Naive thymus-derived CD8-positive, alpha-beta T cell (primary cell): ENCODE measurements at regions not wholly inside any gene's neighbourhood (a gene's known extent, or its start where the extent isn't known, plus 50 kb on each side); places are given as distances from the start of the nearest gene placed in this dataset.

Experiments used
- ATAC-seq, 2 donors: fragments of 150-1000 bp; cut with Tn5 transposase in 1 of 2; sonication (Bioruptor Pico), chemical (Tn5 transposase) in 1 of 2; 1 replicate in 1 of 2; 2 replicates in 1 of 2; pipeline ENCODE4 v1.10.0; 2021; ENCODE audit warnings: mild to moderate bottlenecking in 2 of 2, moderate library complexity in 2 of 2
- POLR2A ChIA-PET: fragments of 350-600 bp; sonication (Branson Sonifier 250); formaldehyde crosslinking; loops from one replicate; lab custom pipeline; 2021; ENCODE audit warnings: antibody characterized with exemption; lab: Charles Lee
- DNase-seq, 10 donors: peaks; one replicate each; pipeline versions ENCODE4 v3.0.0 to v3.0.0-alpha.2; 2020 to 2022
- H3K27ac Mint-ChIP-seq, 10 donors: one replicate each; pipeline ENCODE4 v1.8.0; 2020 to 2022; ENCODE audit warnings: mild to moderate bottlenecking in 10 of 10, mixed read lengths in 10 of 10, moderate library complexity in 4 of 10, inconsistent platforms in 1 of 10
- H3K27me3 Mint-ChIP-seq, 5 donors: one replicate each; pipeline ENCODE4 v1.8.0; 2021 to 2022; ENCODE audit warnings: mixed read lengths in 5 of 5
- H3K36me3 Mint-ChIP-seq, 3 donors: one replicate each; pipeline ENCODE4 v1.8.0; 2020 to 2022; ENCODE audit warnings: mixed read lengths in 3 of 3, mild to moderate bottlenecking in 2 of 3, inconsistent platforms in 1 of 3
- H3K4me1 Mint-ChIP-seq, 4 donors: one replicate each; pipeline ENCODE4 v1.8.0; 2021 to 2022; ENCODE audit warnings: mixed read lengths in 4 of 4
- H3K4me3 Mint-ChIP-seq, 10 donors: one replicate each; pipeline ENCODE4 v1.8.0; 2020 to 2022; ENCODE audit warnings: mild to moderate bottlenecking in 10 of 10, mixed read lengths in 10 of 10, moderate library complexity in 6 of 10, inconsistent platforms in 1 of 10
- H3K9me3 Mint-ChIP-seq, 9 donors: one replicate each; pipeline ENCODE4 v1.8.0; 2020 to 2022; ENCODE audit warnings: mixed read lengths in 9 of 9, mild to moderate bottlenecking in 3 of 9, inconsistent platforms in 1 of 9, moderate library complexity in 1 of 9

DNA sequence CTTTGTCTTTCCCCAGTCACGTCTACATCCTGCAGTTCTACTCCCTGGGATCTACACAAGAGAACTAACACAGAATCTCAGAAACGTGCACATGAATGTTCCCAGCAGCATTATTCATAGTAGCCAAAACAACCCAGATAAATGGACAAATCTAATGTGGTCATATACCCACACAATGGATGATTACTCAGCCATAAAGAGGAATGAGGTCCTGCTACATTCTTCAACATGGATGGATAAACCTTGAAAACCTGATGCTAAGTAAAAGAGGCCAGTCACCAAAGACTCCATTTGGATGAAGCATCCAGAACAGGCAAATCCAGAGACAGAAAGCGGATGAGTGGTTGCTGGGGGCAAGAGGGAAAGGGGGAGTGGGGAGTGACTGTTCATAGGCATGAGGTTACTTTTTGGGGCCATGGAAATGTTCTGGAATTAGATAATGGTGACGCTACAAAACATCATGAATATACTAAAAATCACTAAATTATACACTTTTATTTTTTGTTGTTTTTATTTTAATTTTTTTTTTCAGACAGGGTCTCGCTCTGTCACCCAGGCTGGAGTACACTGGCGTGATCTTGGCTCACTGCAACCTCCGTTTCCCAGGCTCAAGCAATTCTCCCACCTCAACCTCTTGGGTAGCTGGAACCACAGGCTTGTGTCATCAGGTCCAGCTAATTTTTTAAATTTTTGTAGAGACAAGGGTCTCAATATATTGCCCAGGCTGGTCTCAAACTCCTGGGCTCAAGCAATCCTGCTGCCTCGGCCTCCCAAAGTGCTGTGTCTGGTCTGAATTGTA, 50.8 kb upstream of the DSN1 start:
- no peaks in the 10 kb centered on the region for H3K27me3 Mint-ChIP-seq
- H3K4me1 Mint-ChIP-seq, result peaks cover 0 to 7% (median 0%) of the 10 kb centered on the region in 4 donors
- H3K4me3 Mint-ChIP-seq, result no peak overlapping the region
- H3K36me3 Mint-ChIP-seq, result peaks cover 0 to 3% (median 0%) of the 10 kb centered on the region in 3 donors
- no peak for ATAC-seq
- POLR2A ChIA-PET, result no interaction called here
- no peaks in the 10 kb centered on the region for H3K9me3 Mint-ChIP-seq
- no peak for DNase-seq
- no peak overlapping the region for H3K27ac Mint-ChIP-seq

DNA sequence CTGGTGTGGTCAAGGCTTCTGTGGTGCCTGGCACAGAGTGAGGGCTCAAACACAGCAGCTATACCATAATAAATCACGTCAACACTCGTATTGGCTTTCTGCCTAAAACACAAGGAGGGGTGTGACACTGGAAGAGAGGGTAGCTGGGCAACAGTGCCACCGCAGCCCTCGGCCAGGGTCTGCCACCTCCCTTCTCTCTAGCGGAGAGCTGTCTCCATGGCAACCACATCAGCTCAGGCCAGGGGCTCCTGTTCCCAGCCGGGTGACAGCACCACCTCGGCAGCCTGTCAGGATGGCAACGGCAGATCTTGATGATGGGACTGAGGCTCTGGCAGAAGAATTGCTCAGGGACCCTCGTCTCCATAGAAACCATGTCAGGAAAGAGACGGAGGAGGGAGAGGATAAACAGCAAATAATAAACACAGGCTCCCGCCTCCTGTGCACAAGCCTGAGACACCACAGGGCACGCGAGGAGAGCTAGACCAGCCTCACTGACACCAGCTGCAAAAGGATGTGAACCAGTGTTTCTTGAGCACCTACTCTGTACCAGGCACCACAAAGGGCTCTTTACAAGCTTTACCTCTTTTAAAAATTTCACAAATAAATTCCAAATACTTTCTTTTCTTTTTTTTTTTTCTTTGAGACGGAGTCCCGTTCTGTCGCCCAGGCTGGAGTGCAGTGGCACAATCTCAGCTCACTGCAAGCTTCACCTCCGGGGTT, 50.4 kb upstream of the TLDC2 start:
- Mint-ChIP-seq H3K27ac (no peak overlapping the region), H3K4me1 (peaks cover 0 to 7% (median 0%) of the 10 kb centered on the region in 4 donors), H3K36me3 (peaks cover 0 to 3% (median 0%) of the 10 kb centered on the region in 3 donors), H3K9me3 (no peaks in the 10 kb centered on the region), H3K4me3 (no peak overlapping the region), H3K27me3 (no peaks in the 10 kb centered on the region)
- DNase-seq (no peak), ATAC-seq (no peak)
- POLR2A ChIA-PET, result interaction anchor here (0.6 kb wide), 1 partner anchor 9 kb away, joined by 4 read pairs; no protein-coding TSS in a partner anchor
